ENCODE measurements at regions not wholly inside any gene's neighbourhood (a gene's known extent, or its start where the extent isn't known, plus 50 kb on each side); places are given as distances from the start of the nearest gene placed in this dataset.

DNA sequence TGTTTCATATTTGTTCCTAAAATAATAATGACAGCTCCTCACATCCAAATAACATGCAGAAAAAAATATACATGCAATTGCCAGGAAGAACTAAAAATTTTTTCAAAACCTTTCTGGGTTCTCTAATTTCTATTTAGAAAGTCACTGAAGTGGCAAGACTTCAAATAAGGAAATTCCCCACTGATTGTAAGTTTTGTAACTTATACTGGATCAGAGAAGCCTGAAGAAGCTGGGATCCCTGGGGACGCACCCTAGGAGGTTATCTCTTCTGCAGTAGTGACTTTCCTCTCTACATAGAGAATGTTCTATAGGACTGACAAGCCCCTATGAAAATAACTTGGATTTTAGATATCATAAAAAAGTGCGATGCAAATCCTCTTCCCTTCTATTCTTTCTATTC, 182.6 kb downstream of the MRPL39 start:
- Histone ChIP-seq H3K23ac (ENCODE audit: low read depth, low read length) (no peak overlapping the region), H3K9me1 (ENCODE audit: insufficient read depth, low read length) (no peaks in the 10 kb centered on the region), H3K9ac (ENCODE audit: low read depth, low read length) (no peak overlapping the region), H3K14ac (replicated peaks; ENCODE audit: low read depth, low read length) (no peak overlapping the region), H4K91ac (ENCODE audit: insufficient read depth, low read depth, low read length) (no peak overlapping the region), H2AK5ac (ENCODE audit: low read depth, low read length) (no peak overlapping the region), H4K8ac (ENCODE audit: low read depth in 2 of 2, low read length in 2 of 2) (no peak overlapping the region), H3K56ac (ENCODE audit: extremely low read depth, insufficient read depth, low read length) (no peak overlapping the region), H2BK20ac (ENCODE audit: low read depth, low read length) (no peak overlapping the region), H3K27ac (ENCODE audit: insufficient read depth, low read length) (no peak overlapping the region), H3K9me3 (ENCODE audit: control insufficient read depth, insufficient read depth, low read length) (no peaks in the 10 kb centered on the region), H3K79me1 (ENCODE audit: low read depth in 1 of 2, low read length in 2 of 2) (no peaks in the 10 kb centered on the region), H2BK5ac (ENCODE audit: low read depth, low read length, poor library complexity, severe bottlenecking) (no peak overlapping the region), H2AFZ (replicated peaks; ENCODE audit: low read length, poor library complexity) (no peak overlapping the region), H2BK15ac (ENCODE audit: low read depth, low read length) (no peak overlapping the region), H3K4me1 (ENCODE audit: control insufficient read depth, insufficient read depth, low read length) (no peaks in the 10 kb centered on the region), H4K20me1 (ENCODE audit: insufficient read depth, low read length) (no peaks in the 10 kb centered on the region), H4K5ac (ENCODE audit: low read depth, low read length) (no peak overlapping the region), H3K4me2 (ENCODE audit: low read depth, low read length) (no peak overlapping the region), H3K36me3 (ENCODE audit: control insufficient read depth, insufficient read depth, low read length) (no peaks in the 10 kb centered on the region), H3K4me3 (ENCODE audit: insufficient read depth, low read depth, low read length) (no peak overlapping the region), H3K4ac (ENCODE audit: low read depth, low read length) (no peak overlapping the region), H3K27me3 (ENCODE audit: control insufficient read depth, insufficient read depth, low read length) (no peaks in the 10 kb centered on the region; the same call in 1 of the 2 replicates), H2AK9ac (replicated peaks; ENCODE audit: low read depth, low read length, poor library complexity) (no peak overlapping the region), H2BK120ac (ENCODE audit: low read depth, low read length) (no peak overlapping the region), H3K18ac (ENCODE audit: low read depth, low read length) (no peak overlapping the region)
- no peak for TF ChIP-seq CEBPB (IDR thresholded peaks at IDR 0.05; ENCODE audit: low read depth, low read length)
- no peak for TF ChIP-seq RAD21 (IDR thresholded peaks at IDR 0.05; ENCODE audit: low read length)
- ATAC-seq (ENCODE audit: low read depth) (no peak), DNase-seq (no peak)
- WGBS, 2 experiments (ENCODE audit: extremely low coverage in 2 of 2, insufficient read length in 1 of 2), result no CpG with 5 or more reads among the region's 2 CpGs
- intact Hi-C loops (cut with micrococcal nuclease), result no loop called here
- in situ Hi-C loops (cut with MboI; ENCODE audit: low sequenced_read_pairs), result loop anchor here (10.0 kb wide), 1 partner anchor 140 kb away; no protein-coding TSS in a partner anchor
- dilution Hi-C loops (cut with HindIII; ENCODE audit: low sequenced_read_pairs, unreplicated experiment), result no loop called here
- no TSS peak for BruUV-seq (replicated peaks)
- POLR2A ChIA-PET (ENCODE audit: unreplicated experiment), result no interaction called here
- CTCF ChIA-PET, result no interaction called here

All from IMR-90 (cell line).